ENCODE measurements at regions not wholly inside any gene's neighbourhood (a gene's known extent, or its start where the extent isn't known, plus 50 kb on each side); places are given as distances from the start of the nearest gene placed in this dataset.
A peak's percentile ranks its signal among the peaks of the same experiment; 100 is the strongest.

- TF ChIP-seq CTCF (IDR thresholded peaks at IDR 0.05) = no peak
- no peak for TF ChIP-seq EP300 (IDR thresholded peaks at IDR 0.05)
- TF ChIP-seq POLR2AphosphoS5 (IDR thresholded peaks at IDR 0.05) = no peak
- intact Hi-C loops (cut with DNase I; ENCODE audit: low total_unique reads) = no loop called here
- DNase-seq = no peak
These were observed 762.5 kb downstream of the SORCS1 start for GRCh38 chr10:106401967-106402366.

GRCh38 chr10:106401161-106401560 lies 763.3 kb downstream of the SORCS1 start:
- TF ChIP-seq POLR2A (IDR thresholded peaks at IDR 0.05) (no peak), EP300 (IDR thresholded peaks at IDR 0.05) (no peak), CTCF (IDR thresholded peaks at IDR 0.05) (peak in 1 of 7 experiments; percentile 11), POLR2AphosphoS5 (IDR thresholded peaks at IDR 0.05) (no peak)
- no peak for DNase-seq
- Histone ChIP-seq H3K9me3 (no peaks in the 10 kb centered on the region), H3K27me3 (no peaks in the 10 kb centered on the region), H3K27ac (no peak overlapping the region), H3K4me1 (no peaks in the 10 kb centered on the region), H3K36me3 (no peaks in the 10 kb centered on the region), H3K4me3 (no peak overlapping the region)
- intact Hi-C loops (cut with DNase I; ENCODE audit: low total_unique reads) = no loop called here

More at GRCh38 chr10:106401967-106402366, 762.5 kb downstream of the SORCS1 start:
- Histone ChIP-seq H3K4me3 (no peak overlapping the region), H3K4me1 (no peaks in the 10 kb centered on the region), H3K27ac (no peak overlapping the region), H3K9me3 (no peaks in the 10 kb centered on the region), H3K27me3 (no peaks in the 10 kb centered on the region), H3K36me3 (no peaks in the 10 kb centered on the region)

- intact Hi-C loops (cut with DNase I; ENCODE audit: low total_unique reads) = no loop called here
- H3K36me3 ChIP-seq = no peaks in the 10 kb centered on the region
- DNase-seq = no peak
- H3K4me1 ChIP-seq = no peaks in the 10 kb centered on the region
- no peaks in the 10 kb centered on the region for H3K9me3 ChIP-seq
- no peak overlapping the region for H3K27ac ChIP-seq
- no peaks in the 10 kb centered on the region for H3K27me3 ChIP-seq
- H3K4me3 ChIP-seq = no peak overlapping the region
- TF ChIP-seq POLR2A (IDR thresholded peaks at IDR 0.05) = no peak
- no peak for TF ChIP-seq CTCF (IDR thresholded peaks at IDR 0.05)
- TF ChIP-seq EP300 (IDR thresholded peaks at IDR 0.05) = no peak
- no peak for TF ChIP-seq POLR2AphosphoS5 (IDR thresholded peaks at IDR 0.05)
- 59 to 72% (median 65%) methylated on average over 4 of the region's 4 CpGs for WGBS, 5 donors
These were observed 765.4 kb downstream of the SORCS1 start for GRCh38 chr10:106399112-106399511.

GRCh38 chr10:106396192-106396591 lies 768.3 kb downstream of the SORCS1 start:
- H3K4me1 ChIP-seq = no peaks in the 10 kb centered on the region
- intact Hi-C loops (cut with DNase I; ENCODE audit: low total_unique reads) = no loop called here
- no peak for DNase-seq
- TF ChIP-seq POLR2AphosphoS5 (IDR thresholded peaks at IDR 0.05) (no peak), CTCF (IDR thresholded peaks at IDR 0.05) (no peak), EP300 (IDR thresholded peaks at IDR 0.05) (no peak), POLR2A (IDR thresholded peaks at IDR 0.05) (no peak)
- no peak overlapping the region for H3K27ac ChIP-seq
- H3K27me3 ChIP-seq = no peaks in the 10 kb centered on the region
- no peak overlapping the region for H3K4me3 ChIP-seq
- H3K9me3 ChIP-seq = no peaks in the 10 kb centered on the region
- H3K36me3 ChIP-seq = no peaks in the 10 kb centered on the region
- WGBS, 5 donors = 36 to 55% (median 48%) methylated on average over 2 of the region's 2 CpGs
